HG03457 (cell line): ENCODE measurements at regions not wholly inside any gene's neighbourhood (a gene's known extent, or its start where the extent isn't known, plus 50 kb on each side); places are given as distances from the start of the nearest gene placed in this dataset.
"Not testable (repeated sequence)": the region's sequence is repeated elsewhere in the genome, so short reads cannot be mapped to it uniquely, and the experiment has no call there.

Source experiments
- ATAC-seq: cut with Tn5 transposase; IDR thresholded peaks from one replicate; pipeline ENCODE4 v1.9.1; 2021; ENCODE audit warnings: moderate number of reproducible peaks; ENCODE audit not compliant: unreplicated experiment

DNA sequence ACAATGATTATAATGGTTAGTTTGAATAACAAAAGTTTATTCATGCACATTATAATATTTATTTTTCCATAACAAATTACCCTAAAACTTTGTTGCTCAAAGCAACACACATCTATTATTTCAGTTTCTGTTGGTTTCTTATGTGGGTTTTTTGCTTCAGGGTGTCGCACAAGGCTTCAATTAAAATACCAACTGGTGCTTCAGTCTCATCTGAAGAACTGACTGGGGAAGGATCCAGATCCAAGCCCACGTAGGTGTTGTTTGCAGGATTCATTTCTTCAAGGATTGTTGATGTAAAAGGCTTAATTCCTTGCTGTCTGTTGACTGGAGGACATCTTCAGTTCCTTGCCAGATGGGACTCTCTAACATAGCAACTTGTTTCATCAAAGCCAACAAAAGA, 747.2 kb upstream of the PCDH20 start:
- no peak for ATAC-seq

GRCh38 chr13:62158520-62158919, 742.9 kb upstream of the PCDH20 start:
- no peak for ATAC-seq

GRCh38 chr13:62151724-62152123, 736.1 kb upstream of the PCDH20 start:
- not testable (repeated sequence) for ATAC-seq

DNA sequence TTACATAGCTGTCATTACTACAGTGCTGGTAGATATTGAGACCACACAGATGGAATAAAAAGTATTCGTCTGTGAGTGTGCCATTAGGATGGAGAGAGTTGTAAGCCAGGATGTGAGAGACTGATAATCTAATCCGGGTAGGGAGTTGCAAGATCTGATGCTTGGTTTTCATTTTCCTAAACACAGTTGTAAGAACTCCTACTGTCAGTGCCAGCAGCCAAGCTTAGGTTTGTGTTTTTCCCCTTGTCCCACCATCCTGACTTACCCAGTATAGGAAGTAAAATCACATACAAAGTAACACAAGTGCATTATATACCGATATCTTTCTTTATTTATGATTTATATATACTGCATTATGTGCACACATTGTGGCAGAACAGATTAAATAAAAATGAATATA, 726.4 kb upstream of the PCDH20 start:
- ATAC-seq, result no peak

GRCh38 chr13:62139597-62139996, 723.9 kb upstream of the PCDH20 start:
- no peak for ATAC-seq

DNA sequence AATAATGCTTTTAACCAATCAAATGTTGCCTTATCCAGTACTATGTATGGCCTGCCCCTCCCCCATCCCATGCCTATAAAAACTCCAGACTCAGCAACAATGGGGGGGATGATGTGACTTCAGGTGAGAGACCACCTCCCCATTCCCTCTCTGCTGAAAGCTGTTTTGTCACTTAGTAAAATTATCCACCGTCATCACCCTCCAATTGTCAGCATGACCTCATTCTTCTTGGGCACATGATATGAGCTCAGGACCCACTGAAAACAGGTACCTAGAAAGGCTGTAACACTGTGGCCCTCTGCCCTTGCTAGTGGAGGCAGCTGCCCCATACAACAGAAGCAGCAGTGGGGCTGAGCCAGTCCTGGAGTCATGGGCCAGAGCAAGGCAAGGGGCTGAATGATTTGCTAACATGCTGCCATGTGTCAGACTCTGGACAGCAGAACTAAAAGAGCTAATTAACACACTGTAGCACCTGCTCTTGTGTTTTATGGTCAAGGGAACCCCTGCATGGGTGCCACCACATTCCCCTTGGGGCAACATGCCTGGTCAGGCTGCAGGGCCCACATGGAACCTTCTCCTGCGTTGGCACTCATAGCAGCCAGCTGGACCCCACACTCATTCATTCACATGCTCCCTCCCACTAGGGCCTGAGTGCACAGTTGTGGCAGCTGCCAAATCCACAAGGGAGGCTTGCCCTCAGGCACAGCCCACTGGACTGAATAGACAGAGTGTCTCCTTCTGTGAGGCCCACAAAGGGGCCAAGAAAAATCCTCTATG, 722.2 kb upstream of the PCDH20 start:
- ATAC-seq, result no peak

GRCh38 chr13:62131604-62132003, 716.0 kb upstream of the PCDH20 start:
- no peak for ATAC-seq

GRCh38 chr13:62130062-62130970, 714.7 kb upstream of the PCDH20 start:
- ATAC-seq, result no peak

DNA sequence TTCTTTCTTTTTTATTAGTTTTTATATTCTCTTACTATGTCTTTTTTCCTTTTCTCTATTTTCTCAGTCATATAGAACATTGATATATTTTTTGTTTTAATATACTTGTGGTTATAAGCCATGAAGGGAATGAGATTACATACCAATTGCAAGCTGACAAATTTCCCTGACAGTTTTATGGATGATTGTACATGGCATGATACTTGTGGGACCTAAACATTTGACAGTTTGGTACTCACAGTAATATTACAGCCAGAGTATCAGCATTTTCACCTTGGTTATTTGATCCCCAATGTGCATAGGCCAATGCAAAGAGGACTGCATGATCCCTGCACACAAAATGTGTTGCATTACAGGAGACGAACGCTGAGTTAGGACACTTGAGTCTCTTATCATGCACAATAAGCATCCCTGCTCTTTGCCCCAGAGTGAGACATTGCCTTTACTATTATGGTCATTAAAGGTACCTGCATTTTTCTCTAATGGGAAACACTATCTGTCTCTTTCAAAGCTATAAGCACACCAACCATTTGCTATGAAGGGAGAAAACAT, 713.4 kb upstream of the PCDH20 start:
- ATAC-seq, result no peak

DNA sequence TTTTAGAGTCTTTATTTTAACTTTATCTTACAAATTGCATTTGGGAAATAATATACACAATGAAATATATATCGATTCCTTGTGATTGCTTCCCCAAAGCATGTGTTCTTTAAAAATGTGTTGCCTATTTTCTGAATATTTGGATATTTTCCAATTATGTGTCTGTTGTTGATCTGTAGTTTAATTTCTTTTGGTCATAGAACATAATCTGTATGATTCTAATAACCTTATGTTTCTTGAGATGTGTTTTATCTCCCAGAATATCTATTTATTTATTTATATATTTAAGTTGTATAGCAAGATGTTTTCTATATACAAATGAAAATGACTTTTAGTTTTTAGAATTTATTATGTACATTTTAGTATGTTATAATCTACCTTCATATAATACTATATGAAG, 710.8 kb upstream of the PCDH20 start:
- ATAC-seq, result no peak

GRCh38 chr13:62125451-62125850, 709.8 kb upstream of the PCDH20 start:
- no peak for ATAC-seq

- ATAC-seq, result no peak
Observed at GRCh38 chr13:62123409-62123808, 707.8 kb upstream of the PCDH20 start.

DNA sequence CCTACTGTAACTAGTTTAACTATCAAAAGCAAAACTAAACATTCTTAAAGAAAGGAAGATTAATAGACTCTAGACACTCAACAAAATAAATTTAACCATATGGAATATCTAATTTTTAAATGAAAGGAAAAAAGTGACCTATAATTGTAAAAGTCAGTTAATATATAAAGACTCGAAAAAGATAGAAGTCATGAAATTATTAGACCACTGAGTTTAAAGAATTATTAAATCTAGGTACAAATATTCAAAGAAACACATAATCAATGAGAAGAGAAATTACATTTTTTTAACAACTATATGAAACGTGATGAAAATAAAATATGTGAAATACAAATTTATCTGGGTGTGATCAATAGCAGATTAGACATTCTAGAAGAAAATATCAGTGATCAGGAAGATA, 706.8 kb upstream of the PCDH20 start:
- ATAC-seq, result no peak

GRCh38 chr13:62119739-62120700, 704.4 kb upstream of the PCDH20 start:
- peak; percentile 50 for ATAC-seq

DNA sequence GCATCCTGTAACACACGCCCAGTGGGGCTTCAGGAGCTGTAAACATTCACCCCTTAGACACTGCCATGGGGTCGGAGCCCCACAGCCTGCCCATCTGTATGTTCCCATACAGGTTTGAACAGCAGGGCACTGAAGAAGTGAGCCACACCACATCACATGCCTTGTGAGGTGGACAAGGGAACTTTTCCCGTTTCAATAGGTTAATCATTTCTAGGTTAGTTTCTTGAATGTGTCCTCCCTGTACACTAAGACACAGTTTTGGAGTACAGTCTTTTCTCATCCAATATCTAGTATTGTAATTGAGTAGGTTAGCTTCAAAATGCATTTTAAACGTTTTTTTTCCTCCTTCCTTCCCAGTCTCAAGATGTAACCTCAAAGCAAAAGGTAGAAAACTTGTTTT, 700.2 kb upstream of the PCDH20 start:
- no peak for ATAC-seq

- no peak for ATAC-seq
Observed at GRCh38 chr13:62113179-62113578, 697.5 kb upstream of the PCDH20 start.

- no peak for ATAC-seq
Observed at GRCh38 chr13:62110079-62110478, 694.4 kb upstream of the PCDH20 start.

GRCh38 chr13:62104136-62104535, 688.5 kb upstream of the PCDH20 start:
- not testable (repeated sequence) for ATAC-seq

- no peak for ATAC-seq
Observed at GRCh38 chr13:62096652-62097051, 681.0 kb upstream of the PCDH20 start.

GRCh38 chr13:62094932-62095331, 679.3 kb upstream of the PCDH20 start:
- no peak for ATAC-seq
